GM12875 (cell line): ENCODE measurements at regions not wholly inside any gene's neighbourhood (a gene's known extent, or its start where the extent isn't known, plus 50 kb on each side); places are given as distances from the start of the nearest gene placed in this dataset.
"Not testable (repeated sequence)": the region's sequence is repeated elsewhere in the genome, so short reads cannot be mapped to it uniquely, and the experiment has no call there.

ENCODE experiments used
- H3K4me3 ChIP-seq: one replicate; pipeline ENCODE4 v1.5.1; 2011; ENCODE audit warnings: low read depth, low read length, control low read depth
- CTCF ChIP-seq: IDR thresholded peaks from 2 replicates; pipeline ENCODE4 v1.5.1; 2011; ENCODE audit warnings: low read depth, mild to moderate bottlenecking, control low read depth, inconsistent platforms, low read length, moderate library complexity, borderline replicate concordance; ENCODE audit not compliant: insufficient read depth

DNA sequence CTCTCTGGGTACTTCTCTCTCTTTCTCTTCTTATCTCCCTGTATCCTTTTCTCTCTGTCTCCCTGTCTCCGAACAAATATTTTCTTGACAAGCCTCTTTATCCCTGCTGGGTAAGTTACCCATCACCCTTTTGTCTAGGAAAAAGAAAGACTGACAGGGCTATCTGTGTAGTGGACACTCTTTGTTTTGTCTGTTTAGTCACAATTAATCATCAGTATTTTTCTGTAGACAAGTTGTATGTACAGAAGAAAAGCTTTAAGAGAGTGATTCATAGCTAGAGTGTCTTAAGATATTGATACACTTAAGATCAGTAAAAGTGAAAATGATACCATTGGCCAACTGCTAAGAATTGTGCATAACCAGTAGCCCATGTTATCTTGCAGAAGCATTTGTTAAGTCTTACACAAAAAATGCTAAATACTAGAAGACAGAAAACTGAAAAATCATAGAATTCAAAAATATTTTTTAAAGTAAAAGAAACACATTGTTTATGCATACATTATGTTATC lies 1043.8 kb upstream of the EDIL3 start:
- H3K4me3 ChIP-seq: no peak overlapping the region
- TF ChIP-seq CTCF: no peak

DNA sequence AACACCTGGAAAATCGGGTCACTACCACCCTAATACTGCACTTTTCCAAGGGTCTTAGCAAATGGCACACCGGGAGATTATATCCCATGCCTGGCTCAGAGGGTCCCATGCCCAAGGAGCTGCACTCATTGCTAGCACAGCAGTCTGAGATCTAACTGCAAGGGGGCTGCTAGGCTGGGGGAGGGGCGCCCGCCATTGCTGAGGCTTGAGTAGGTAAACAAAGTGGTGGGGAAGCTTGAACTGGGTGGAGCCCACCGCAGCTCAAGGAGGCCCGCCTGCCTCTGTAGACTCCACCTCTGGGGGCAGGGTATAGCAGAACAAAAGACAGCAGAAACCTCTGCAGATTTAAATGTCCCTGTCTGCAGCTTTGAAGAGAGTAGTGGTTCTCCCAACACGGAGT lies 1047.0 kb upstream of the EDIL3 start:
- not testable (repeated sequence) for H3K4me3 ChIP-seq

- no peak for TF ChIP-seq CTCF
- H3K4me3 ChIP-seq: no peak overlapping the region
Observed at GRCh38 chr5:85441156-85441555, 1056.5 kb upstream of the EDIL3 start.

GRCh38 chr5:85441853-85442252 lies 1057.2 kb upstream of the EDIL3 start:
- no peak overlapping the region for H3K4me3 ChIP-seq
- no peak for TF ChIP-seq CTCF

DNA sequence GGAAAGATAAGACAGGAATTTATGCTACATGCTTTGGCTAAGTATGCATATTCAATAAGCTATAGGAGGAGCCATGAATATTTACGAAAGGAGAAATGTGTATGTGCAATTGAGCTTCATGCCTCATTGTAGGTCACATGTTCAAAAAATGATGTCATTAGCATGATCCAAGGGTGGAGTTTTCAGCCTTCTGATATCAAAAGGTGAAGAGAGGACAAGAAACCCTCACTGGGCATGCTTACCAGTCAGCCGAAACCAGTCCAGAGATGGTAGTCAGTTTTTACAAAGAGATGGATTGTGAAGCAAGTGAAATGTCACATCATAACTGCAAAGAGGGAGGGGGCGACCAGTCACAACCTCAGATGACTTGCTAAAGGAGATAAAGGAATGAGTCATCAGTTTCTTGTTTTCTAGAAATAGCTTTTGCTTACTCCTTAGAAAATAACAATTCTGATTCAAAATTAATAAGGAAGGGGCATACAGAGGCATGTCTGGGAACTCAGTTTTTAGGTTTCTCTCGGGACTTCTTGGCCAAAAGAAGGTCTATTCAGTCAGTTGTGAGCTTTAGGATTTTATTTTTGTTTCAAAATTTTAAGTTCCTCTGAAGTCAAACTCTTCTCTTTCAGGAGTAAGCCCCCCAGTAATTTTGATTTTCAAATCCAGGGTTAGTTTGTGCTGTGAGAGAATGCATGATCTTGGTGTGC lies 1067.8 kb upstream of the EDIL3 start:
- H3K4me3 ChIP-seq: no peak overlapping the region
- TF ChIP-seq CTCF: no peak

GRCh38 chr5:85453026-85453349 lies 1068.3 kb upstream of the EDIL3 start:
- no peak for TF ChIP-seq CTCF
- no peak overlapping the region for H3K4me3 ChIP-seq

DNA sequence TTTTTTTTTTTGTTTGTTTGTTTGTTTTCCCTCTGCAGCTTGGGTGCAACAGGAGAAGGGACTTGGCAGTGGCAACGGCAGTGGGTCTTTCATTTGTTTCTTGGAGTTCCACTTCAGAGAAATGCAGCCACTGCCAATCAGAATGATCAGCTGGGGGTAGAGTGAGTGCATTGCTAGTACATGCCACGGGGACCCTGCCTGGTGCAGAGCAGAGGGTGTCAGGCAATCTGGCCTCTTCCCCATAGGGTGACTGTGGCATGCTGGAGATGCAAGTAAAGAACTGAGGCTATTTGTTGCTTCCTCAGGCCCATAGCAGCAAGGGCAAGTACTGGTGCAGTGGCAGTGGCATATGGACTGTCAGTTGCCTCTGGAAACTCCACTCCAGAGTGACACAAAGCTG lies 1073.6 kb upstream of the EDIL3 start:
- no peak overlapping the region for H3K4me3 ChIP-seq
- TF ChIP-seq CTCF: no peak
